ENCODE measurements at regions not wholly inside any gene's neighbourhood (a gene's known extent, or its start where the extent isn't known, plus 50 kb on each side); places are given as distances from the start of the nearest gene placed in this dataset.

DNA sequence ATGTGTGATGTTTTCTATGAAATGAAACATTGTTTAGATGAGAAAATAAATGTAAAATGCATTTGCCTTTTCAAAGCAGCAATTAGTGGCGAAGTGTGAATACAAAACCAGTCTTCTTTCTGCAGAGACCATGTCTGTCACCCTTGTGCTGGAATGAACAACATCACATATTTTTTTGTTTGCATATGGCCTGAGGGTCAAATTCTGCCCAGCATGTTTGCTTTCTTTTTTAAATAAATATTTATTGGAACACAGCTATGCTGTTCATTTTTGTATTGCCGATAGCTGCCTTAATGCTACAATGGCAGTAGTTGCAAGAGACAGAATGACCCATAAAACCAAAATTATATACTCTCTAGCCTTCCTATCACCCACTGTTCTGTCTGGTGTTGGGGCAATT is 75.3 kb upstream of the SNRPN start:
- H3K4me3 ChIP-seq (replicated peaks; ENCODE audit: low read depth, low read length): no peak overlapping the region
- TF ChIP-seq, protein P1, sequence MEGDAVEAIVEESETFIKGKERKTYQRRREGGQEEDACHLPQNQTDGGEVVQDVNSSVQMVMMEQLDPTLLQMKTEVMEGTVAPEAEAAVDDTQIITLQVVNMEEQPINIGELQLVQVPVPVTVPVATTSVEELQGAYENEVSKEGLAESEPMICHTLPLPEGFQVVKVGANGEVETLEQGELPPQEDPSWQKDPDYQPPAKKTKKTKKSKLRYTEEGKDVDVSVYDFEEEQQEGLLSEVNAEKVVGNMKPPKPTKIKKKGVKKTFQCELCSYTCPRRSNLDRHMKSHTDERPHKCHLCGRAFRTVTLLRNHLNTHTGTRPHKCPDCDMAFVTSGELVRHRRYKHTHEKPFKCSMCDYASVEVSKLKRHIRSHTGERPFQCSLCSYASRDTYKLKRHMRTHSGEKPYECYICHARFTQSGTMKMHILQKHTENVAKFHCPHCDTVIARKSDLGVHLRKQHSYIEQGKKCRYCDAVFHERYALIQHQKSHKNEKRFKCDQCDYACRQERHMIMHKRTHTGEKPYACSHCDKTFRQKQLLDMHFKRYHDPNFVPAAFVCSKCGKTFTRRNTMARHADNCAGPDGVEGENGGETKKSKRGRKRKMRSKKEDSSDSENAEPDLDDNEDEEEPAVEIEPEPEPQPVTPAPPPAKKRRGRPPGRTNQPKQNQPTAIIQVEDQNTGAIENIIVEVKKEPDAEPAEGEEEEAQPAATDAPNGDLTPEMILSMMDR (IDR thresholded peaks at IDR 0.05; ENCODE audit: low read length, missing control alignments): no peak

DNA sequence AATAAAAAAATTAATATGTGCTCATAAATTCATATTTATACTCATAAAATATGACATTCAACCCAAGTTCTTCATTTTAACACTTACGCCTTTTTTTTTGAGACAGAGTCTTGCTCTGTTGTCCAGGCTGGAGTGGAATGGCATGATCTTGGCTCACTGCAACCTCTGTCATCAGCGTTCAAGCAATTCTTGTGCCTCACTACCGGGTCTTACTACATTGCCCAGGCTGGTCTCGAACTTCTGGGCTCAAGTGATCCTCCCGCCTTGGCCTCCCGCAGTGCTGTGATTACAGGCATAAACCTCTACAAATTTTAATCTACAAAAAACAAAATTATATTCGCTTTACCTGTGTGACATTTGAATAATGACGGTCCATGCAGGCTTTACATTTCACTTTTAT is 74.1 kb upstream of the SNRPN start:
- DNase-seq (ENCODE audit: low read depth): no peak
- no peak overlapping the region for H3K4me3 ChIP-seq (replicated peaks; ENCODE audit: low read depth, low read length)
- TF ChIP-seq, protein P1 (IDR thresholded peaks at IDR 0.05; ENCODE audit: low read length, missing control alignments): no peak

More for the DNA sequence above, 75.3 kb upstream of the SNRPN start:
- no peak for DNase-seq (ENCODE audit: low read depth)

DNA sequence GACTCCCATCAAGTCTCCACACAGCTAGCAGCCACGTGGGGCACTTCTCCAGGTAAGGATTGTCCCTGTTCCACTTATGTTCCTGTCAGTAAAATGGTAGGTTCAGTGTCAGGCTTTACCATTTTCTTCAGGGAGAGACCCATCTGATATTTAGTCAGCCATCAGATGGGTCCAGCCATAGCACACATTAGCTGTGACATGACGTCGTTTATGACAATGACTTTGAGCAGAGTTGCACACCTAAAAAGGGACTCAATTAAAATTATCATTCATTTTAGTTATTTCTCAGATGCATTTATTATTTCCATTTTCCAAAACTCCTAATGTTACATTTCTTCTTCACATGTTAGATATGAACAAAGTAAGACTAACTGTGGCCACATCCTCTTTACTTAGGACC is 68.2 kb upstream of the SNRPN start:
- DNase-seq (ENCODE audit: low read depth): no peak
- no peak overlapping the region for H3K4me3 ChIP-seq (replicated peaks; ENCODE audit: low read depth, low read length)
- TF ChIP-seq, protein P1 (IDR thresholded peaks at IDR 0.05; ENCODE audit: low read length, missing control alignments): no peak

DNA sequence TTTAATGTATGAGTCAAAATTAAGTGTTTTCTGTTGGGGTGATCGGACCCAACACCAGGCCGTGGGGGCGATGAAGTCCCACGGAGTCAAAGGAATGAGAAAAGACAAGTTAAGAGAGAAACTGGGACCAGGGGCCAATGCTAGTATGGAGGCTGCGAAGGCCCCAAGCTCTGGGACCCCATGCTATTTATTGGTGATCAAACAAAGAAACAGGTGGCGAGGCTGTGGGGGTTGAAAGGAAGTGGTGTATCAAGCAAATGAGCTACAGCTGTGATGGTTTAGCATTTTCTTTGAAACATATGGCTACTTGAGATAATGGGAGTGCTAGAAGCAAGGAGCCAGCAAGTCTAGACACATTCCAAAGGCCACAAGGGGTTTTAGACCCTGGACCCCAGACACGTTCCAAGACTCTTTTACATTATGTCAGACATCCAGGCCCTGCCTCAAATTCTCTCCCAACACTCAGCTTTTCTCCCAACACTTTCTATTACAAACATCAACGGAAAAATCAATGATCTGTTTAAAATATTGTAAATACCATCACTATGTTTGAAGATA is 56.0 kb upstream of the SNRPN start:
- TF ChIP-seq, protein P1 (IDR thresholded peaks at IDR 0.05; ENCODE audit: low read length, missing control alignments): no peak
- no peak overlapping the region for H3K4me3 ChIP-seq (replicated peaks; ENCODE audit: low read depth, low read length)
- DNase-seq (ENCODE audit: low read depth): no peak

DNA sequence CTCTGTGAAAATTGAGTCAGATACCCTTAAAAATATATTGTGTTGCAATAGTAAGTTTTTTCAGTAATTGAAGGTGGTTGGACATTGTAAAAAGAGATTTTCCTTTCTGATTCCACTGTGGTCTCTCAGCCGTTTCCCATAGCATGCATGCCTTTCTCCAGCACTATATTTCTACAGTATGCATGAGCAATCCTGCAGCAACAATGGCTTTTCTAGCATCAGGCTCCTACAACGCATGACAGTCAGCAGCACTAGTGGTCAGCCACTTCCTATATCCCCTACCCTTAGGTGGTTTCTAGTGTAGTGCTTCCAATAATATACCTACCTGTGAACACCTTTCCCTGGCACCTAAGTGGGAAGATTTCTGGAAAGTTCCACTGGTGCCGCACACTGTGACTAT is 55.4 kb upstream of the SNRPN start:
- TF ChIP-seq, protein P1 (IDR thresholded peaks at IDR 0.05; ENCODE audit: low read length, missing control alignments): no peak
- no peak overlapping the region for H3K4me3 ChIP-seq (replicated peaks; ENCODE audit: low read depth, low read length)
- no peak for DNase-seq (ENCODE audit: low read depth)

DNA sequence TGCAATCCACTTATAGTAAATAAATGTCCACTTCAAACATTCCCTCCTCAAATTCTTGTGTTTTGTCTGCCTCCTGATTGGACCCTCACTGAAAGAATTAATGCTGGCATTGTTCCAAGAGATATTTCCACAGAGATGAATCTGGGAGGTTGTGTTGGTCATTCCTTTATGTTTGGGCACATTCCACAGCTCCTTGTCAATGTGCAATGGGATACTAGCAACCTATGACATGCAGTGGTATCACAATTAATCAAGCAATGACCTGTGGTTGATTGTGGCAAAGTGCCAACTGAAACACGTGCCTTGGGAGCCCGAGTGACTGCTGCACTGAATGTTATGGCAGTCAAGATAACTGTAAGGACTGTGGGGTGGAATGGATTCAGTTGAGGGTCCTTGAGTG is 55.0 kb upstream of the SNRPN start:
- H3K4me3 ChIP-seq (replicated peaks; ENCODE audit: low read depth, low read length): no peak overlapping the region
- no peak for DNase-seq (ENCODE audit: low read depth)
- TF ChIP-seq, protein P1 (IDR thresholded peaks at IDR 0.05; ENCODE audit: low read length, missing control alignments): no peak

DNA sequence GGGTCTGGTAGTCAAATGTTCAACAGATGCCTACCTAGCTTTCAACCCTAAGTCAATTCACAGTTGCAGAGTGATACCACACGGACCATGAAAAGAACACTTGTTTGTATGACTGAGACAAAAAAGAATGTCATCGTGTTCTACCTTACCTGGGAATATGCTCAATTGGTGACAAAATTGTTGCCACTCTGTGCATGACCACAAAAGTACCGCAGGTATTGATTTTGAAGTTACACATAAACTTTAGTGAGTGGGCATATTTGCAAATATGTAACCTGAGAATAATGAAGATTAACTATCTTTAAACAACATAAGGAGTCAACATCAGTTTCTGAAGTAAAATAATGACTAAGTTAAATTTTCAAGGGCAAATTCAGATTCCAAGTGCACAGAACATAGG is 53.4 kb upstream of the SNRPN start:
- TF ChIP-seq, protein P1 (IDR thresholded peaks at IDR 0.05; ENCODE audit: low read length, missing control alignments): no peak
- no peak for DNase-seq (ENCODE audit: low read depth)
- no peak overlapping the region for H3K4me3 ChIP-seq (replicated peaks; ENCODE audit: low read depth, low read length)

All from fibroblast of pulmonary artery (primary cell).